ENCODE measurements at regions not wholly inside any gene's neighbourhood (a gene's known extent, or its start where the extent isn't known, plus 50 kb on each side); places are given as distances from the start of the nearest gene placed in this dataset.

DNA sequence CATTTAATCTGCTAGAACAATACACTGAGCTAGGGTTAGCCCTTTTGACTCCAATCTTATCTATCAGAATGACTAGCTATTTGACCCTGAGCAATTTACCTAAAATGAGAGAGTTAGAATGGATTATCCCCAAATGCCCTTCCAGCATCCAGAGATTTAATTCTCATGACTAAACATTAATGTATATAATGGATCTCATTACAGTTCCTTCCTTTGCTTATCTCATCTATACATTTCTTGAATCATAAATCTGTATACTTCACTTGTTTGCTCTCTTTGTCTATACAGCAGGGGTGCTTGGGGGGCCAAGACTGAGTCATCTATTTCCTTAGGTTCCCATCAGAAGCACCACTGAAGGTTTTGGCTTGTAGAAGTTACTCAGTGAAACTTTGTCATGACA lies 565.8 kb downstream of the IGSF11 start:
- Histone ChIP-seq H3K27me3 (ENCODE audit: control insufficient read depth in 5 of 5, insufficient read depth in 4 of 5, low read length in 5 of 5) (no peaks in the 10 kb centered on the region), H3K4me3 (ENCODE audit: low read depth in 1 of 5, low read length in 5 of 5) (no peak overlapping the region), H3K36me3 (ENCODE audit: control insufficient read depth in 5 of 5, insufficient read depth in 5 of 5, low read length in 5 of 5) (no peaks in the 10 kb centered on the region), H3K4me1 (ENCODE audit: control insufficient read depth in 5 of 5, insufficient read depth in 5 of 5, low read length in 5 of 5) (no peaks in the 10 kb centered on the region), H3K9ac (ENCODE audit: low read length in 5 of 5) (no peak overlapping the region), H3K9me3 (ENCODE audit: control insufficient read depth in 5 of 5, low read length in 5 of 5) (peaks cover 0 to 3% (median 0%) of the 10 kb centered on the region in 5 donors), H3K27ac (ENCODE audit: low read depth, low read length) (no peak overlapping the region)

DNA sequence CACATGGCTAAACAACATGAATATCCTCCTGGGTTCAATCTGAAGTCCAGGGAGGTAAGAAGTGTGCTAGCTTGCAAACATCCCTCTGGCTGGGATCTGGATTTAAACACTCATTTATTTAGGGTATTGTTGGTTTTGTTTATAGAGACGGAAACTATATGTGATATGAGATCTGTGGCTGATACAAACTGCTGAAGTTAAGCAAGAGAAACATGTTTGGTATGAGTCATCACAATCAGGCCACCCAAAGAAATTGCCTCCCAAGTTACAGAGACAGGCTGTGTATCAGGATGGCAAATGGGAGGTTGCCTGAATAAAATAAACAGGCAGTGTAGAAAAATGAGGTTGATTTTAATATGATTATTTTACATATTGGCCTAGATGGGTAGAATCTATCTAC lies 562.1 kb downstream of the IGSF11 start:
- Histone ChIP-seq H3K36me3 (ENCODE audit: control insufficient read depth in 5 of 5, insufficient read depth in 5 of 5, low read length in 5 of 5) (no peaks in the 10 kb centered on the region), H3K9ac (ENCODE audit: low read length in 5 of 5) (no peak overlapping the region), H3K27ac (ENCODE audit: low read depth, low read length) (no peak overlapping the region), H3K4me3 (ENCODE audit: low read depth in 1 of 5, low read length in 5 of 5) (no peak overlapping the region), H3K27me3 (ENCODE audit: control insufficient read depth in 5 of 5, insufficient read depth in 4 of 5, low read length in 5 of 5) (no peaks in the 10 kb centered on the region), H3K4me1 (ENCODE audit: control insufficient read depth in 5 of 5, insufficient read depth in 5 of 5, low read length in 5 of 5) (no peaks in the 10 kb centered on the region), H3K9me3 (ENCODE audit: control insufficient read depth in 5 of 5, low read length in 5 of 5) (no peaks in the 10 kb centered on the region)

DNA sequence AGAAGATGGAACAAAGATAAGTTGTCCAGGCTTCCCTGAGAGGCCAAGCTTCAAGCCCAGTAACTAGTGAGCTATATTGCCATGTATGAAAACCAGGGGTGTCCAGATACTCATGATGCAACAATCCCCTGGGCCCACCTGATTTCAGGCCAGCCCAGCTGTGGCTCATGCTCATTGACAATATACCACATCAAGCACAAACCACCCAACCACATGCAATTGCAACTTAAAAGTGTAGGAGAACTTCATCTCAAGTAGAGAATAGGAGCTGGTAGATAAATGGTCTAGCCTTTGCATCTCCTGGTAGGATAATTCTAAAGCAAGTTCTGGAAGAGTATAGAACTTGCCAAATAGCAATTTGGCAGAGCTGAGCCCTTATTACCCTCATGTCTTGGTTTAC lies 561.3 kb downstream of the IGSF11 start:
- no peak overlapping the region for H3K27ac ChIP-seq (ENCODE audit: low read depth, low read length)
- H3K4me1 ChIP-seq (ENCODE audit: control insufficient read depth in 5 of 5, insufficient read depth in 5 of 5, low read length in 5 of 5), result no peaks in the 10 kb centered on the region
- H3K4me3 ChIP-seq (ENCODE audit: low read depth in 1 of 5, low read length in 5 of 5), result no peak overlapping the region
- no peaks in the 10 kb centered on the region for H3K9me3 ChIP-seq (ENCODE audit: control insufficient read depth in 5 of 5, low read length in 5 of 5)
- H3K9ac ChIP-seq (ENCODE audit: low read length in 5 of 5), result no peak overlapping the region
- no peaks in the 10 kb centered on the region for H3K27me3 ChIP-seq (ENCODE audit: control insufficient read depth in 5 of 5, insufficient read depth in 4 of 5, low read length in 5 of 5)
- no peaks in the 10 kb centered on the region for H3K36me3 ChIP-seq (ENCODE audit: control insufficient read depth in 5 of 5, insufficient read depth in 5 of 5, low read length in 5 of 5)

DNA sequence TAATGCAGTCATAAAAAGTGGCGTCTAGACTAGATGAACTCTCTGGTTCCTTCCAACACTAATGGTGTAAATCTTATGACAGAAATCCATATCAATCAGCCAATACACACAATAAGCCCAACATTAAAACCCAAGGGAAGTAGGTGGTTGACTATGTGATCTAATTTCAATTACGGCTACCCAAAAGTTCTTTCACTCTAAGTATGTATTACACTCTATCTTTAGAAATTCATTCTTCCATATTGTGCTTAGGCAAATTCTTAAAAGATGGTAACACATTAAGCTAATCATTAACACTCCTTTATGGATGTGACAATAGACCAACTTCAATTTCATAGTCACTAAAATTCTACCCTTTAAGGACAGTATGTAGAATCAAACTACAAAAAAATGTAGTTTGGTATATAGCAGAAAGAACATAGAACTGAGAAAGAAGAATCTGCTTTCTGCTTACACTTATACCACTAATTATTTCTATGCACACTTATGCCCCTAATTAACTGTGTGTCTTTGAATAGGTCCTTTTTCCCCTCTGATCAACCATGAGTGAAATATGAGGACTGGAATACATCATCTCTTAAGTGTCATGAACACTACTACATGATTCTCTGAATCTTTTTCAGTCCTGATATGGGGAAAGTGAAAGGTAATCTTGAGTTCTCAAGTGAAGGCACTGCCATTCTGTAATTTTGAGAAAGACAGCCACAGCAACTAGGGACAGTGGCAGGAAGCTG lies 557.6 kb downstream of the IGSF11 start:
- no peaks in the 10 kb centered on the region for H3K9me3 ChIP-seq (ENCODE audit: control insufficient read depth in 5 of 5, low read length in 5 of 5)
- no peak overlapping the region for H3K27ac ChIP-seq (ENCODE audit: low read depth, low read length)
- no peaks in the 10 kb centered on the region for H3K36me3 ChIP-seq (ENCODE audit: control insufficient read depth in 5 of 5, insufficient read depth in 5 of 5, low read length in 5 of 5)
- no peaks in the 10 kb centered on the region for H3K27me3 ChIP-seq (ENCODE audit: control insufficient read depth in 5 of 5, insufficient read depth in 4 of 5, low read length in 5 of 5)
- no peaks in the 10 kb centered on the region for H3K4me1 ChIP-seq (ENCODE audit: control insufficient read depth in 5 of 5, insufficient read depth in 5 of 5, low read length in 5 of 5)
- no peak overlapping the region for H3K9ac ChIP-seq (ENCODE audit: low read length in 5 of 5)
- no peak overlapping the region for H3K4me3 ChIP-seq (ENCODE audit: low read depth in 1 of 5, low read length in 5 of 5)

DNA sequence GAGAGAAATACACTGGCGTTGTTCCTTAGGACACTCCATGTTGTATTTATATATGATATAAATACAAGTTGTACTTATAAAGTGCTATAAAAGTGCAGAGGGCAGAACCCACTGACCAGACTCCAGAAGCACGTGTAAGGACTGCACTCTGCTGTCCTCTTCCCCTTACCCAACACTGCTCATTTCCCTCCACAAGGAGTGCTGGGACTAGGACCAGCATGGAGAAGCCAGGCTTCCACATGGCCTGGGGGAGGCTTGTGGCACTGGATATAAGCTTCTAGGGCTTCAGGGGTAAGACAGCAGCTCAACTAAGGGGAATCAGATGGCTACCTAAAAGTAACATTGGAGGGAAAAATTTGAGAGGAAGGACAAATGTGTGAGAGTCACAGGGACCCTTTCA lies 556.9 kb downstream of the IGSF11 start:
- H3K36me3 ChIP-seq (ENCODE audit: control insufficient read depth in 5 of 5, insufficient read depth in 5 of 5, low read length in 5 of 5), result no peaks in the 10 kb centered on the region
- no peaks in the 10 kb centered on the region for H3K9me3 ChIP-seq (ENCODE audit: control insufficient read depth in 5 of 5, low read length in 5 of 5)
- H3K4me3 ChIP-seq (ENCODE audit: low read depth in 1 of 5, low read length in 5 of 5), result no peak overlapping the region
- no peak overlapping the region for H3K27ac ChIP-seq (ENCODE audit: low read depth, low read length)
- no peaks in the 10 kb centered on the region for H3K4me1 ChIP-seq (ENCODE audit: control insufficient read depth in 5 of 5, insufficient read depth in 5 of 5, low read length in 5 of 5)
- H3K9ac ChIP-seq (ENCODE audit: low read length in 5 of 5), result no peak overlapping the region
- H3K27me3 ChIP-seq (ENCODE audit: control insufficient read depth in 5 of 5, insufficient read depth in 4 of 5, low read length in 5 of 5), result no peaks in the 10 kb centered on the region

DNA sequence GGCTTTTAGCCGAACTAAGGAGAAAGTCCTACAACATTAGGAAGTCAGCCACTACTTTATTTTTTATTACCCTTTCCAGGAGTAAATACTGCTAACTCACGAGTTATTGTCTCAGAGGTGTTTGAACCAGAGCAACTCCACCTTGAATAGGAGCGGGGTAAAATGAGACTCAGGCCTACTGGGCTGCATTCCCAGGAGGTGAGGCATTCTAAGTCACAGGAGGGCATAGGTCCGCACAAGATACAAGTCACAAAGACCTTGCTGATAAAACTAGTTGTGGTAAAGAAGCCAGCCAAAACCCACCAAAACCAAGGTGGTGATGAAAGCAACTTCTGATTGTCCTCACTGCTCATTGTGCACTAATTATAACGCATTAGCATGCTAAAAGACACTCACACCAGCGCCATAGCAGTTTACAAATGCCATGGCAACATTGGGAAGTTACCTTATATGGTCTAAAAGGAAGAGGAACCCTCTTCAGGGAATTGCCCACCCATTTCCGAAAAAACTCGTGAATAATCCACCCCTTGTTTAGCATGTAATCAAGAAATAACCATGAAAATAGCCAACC lies 555.9 kb downstream of the IGSF11 start:
- Histone ChIP-seq H3K4me3 (ENCODE audit: low read depth in 1 of 5, low read length in 5 of 5) (no peak overlapping the region), H3K36me3 (ENCODE audit: control insufficient read depth in 5 of 5, insufficient read depth in 5 of 5, low read length in 5 of 5) (no peaks in the 10 kb centered on the region), H3K9ac (ENCODE audit: low read length in 5 of 5) (no peak overlapping the region), H3K27ac (ENCODE audit: low read depth, low read length) (no peak overlapping the region), H3K9me3 (ENCODE audit: control insufficient read depth in 5 of 5, low read length in 5 of 5) (no peaks in the 10 kb centered on the region), H3K4me1 (ENCODE audit: control insufficient read depth in 5 of 5, insufficient read depth in 5 of 5, low read length in 5 of 5) (no peaks in the 10 kb centered on the region), H3K27me3 (ENCODE audit: control insufficient read depth in 5 of 5, insufficient read depth in 4 of 5, low read length in 5 of 5) (no peaks in the 10 kb centered on the region)

DNA sequence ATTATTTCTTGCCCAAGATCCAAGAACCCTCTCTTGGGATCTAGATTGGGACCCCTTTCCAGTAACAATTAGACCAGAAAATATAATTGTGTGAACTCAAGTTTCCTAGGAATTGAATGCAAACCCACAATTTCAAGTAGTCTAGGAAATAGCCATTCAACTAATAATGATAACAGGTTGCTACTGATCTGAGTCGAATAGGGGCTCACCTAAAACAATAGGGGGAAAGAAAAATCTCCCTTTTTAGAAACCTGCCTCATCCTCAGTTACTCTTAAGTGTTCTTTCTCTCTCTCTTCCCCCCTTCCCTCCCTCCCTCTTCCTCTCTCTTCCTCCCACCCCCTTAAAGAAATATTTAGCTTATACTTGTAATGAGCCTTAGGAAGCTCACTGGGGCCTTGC lies 555.3 kb downstream of the IGSF11 start:
- Histone ChIP-seq H3K27ac (ENCODE audit: low read depth, low read length) (no peak overlapping the region), H3K9me3 (ENCODE audit: control insufficient read depth in 5 of 5, low read length in 5 of 5) (no peaks in the 10 kb centered on the region)

DNA sequence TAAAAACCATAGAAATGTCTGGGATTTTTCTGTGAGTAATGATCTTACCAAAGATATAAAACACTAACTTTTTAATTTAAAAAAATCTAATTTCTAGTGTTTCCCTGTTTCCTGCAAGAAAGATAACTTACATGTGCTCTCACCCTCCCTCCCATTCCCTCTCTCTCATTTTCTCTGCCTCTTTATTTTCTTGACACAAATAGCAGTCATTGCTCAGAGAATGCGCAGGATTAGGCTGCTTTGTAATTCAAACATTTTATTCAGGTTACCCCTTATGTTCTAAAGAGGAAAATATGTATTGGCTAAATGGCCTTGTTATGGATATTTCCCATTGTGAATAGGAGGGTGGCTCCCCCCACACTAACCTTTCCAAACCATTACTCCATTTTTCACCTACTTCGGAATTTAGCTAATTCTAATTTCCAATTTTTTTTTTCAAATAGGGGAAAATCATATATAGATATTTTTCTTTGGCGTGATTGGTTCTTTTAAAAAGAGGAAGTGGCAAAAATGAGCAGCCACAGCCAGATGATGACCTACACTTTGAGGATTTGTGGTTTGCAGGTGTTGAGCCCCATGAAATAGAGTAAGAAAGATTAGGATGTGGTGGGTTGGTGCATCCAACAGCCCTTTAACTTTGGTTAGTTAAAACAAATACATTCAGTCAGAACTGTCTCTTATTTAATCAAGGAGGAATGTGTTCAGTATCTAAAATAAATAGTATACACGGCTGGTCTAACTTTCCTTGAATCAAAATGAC lies 554.4 kb downstream of the IGSF11 start:
- no peak overlapping the region for H3K9ac ChIP-seq (ENCODE audit: low read length in 5 of 5)
- H3K9me3 ChIP-seq (ENCODE audit: control insufficient read depth in 5 of 5, low read length in 5 of 5), result no peaks in the 10 kb centered on the region
- H3K27ac ChIP-seq (ENCODE audit: low read depth, low read length), result no peak overlapping the region
- H3K4me3 ChIP-seq (ENCODE audit: low read depth in 1 of 5, low read length in 5 of 5), result no peak overlapping the region
- no peaks in the 10 kb centered on the region for H3K36me3 ChIP-seq (ENCODE audit: control insufficient read depth in 5 of 5, insufficient read depth in 5 of 5, low read length in 5 of 5)
- no peaks in the 10 kb centered on the region for H3K27me3 ChIP-seq (ENCODE audit: control insufficient read depth in 5 of 5, insufficient read depth in 4 of 5, low read length in 5 of 5)
- no peaks in the 10 kb centered on the region for H3K4me1 ChIP-seq (ENCODE audit: control insufficient read depth in 5 of 5, insufficient read depth in 5 of 5, low read length in 5 of 5)

More for the DNA sequence above, 555.3 kb downstream of the IGSF11 start:
- no peaks in the 10 kb centered on the region for H3K4me1 ChIP-seq (ENCODE audit: control insufficient read depth in 5 of 5, insufficient read depth in 5 of 5, low read length in 5 of 5)
- no peak overlapping the region for H3K4me3 ChIP-seq (ENCODE audit: low read depth in 1 of 5, low read length in 5 of 5)
- no peaks in the 10 kb centered on the region for H3K27me3 ChIP-seq (ENCODE audit: control insufficient read depth in 5 of 5, insufficient read depth in 4 of 5, low read length in 5 of 5)
- no peaks in the 10 kb centered on the region for H3K36me3 ChIP-seq (ENCODE audit: control insufficient read depth in 5 of 5, insufficient read depth in 5 of 5, low read length in 5 of 5)
- no peak overlapping the region for H3K9ac ChIP-seq (ENCODE audit: low read length in 5 of 5)

DNA sequence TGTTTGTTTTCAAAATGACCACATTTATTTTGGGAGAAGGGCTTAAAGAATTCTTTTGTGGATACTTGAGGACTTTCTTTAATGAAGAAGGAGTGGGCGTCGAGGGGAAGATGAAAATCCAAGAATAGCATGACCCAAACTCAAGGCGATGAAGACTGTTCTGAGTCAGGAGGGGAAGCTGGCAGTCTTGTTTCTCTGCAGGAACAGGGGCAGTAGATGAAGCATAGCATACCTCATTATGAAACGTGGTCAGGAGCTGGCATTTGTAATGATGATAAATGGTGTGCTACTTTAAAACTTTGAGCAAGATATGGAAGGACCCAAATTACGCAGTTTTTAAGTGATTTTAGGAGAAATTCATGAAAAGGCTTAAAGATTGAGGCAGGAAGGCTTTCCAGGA lies 549.0 kb downstream of the IGSF11 start:
- H3K27ac ChIP-seq (ENCODE audit: low read depth, low read length), result no peak overlapping the region
- H3K9ac ChIP-seq (ENCODE audit: low read length in 5 of 5), result no peak overlapping the region
- no peak overlapping the region for H3K4me3 ChIP-seq (ENCODE audit: low read depth in 1 of 5, low read length in 5 of 5)
- H3K4me1 ChIP-seq (ENCODE audit: control insufficient read depth in 5 of 5, insufficient read depth in 5 of 5, low read length in 5 of 5), result no peaks in the 10 kb centered on the region
- H3K36me3 ChIP-seq (ENCODE audit: control insufficient read depth in 5 of 5, insufficient read depth in 5 of 5, low read length in 5 of 5), result no peaks in the 10 kb centered on the region
- no peaks in the 10 kb centered on the region for H3K27me3 ChIP-seq (ENCODE audit: control insufficient read depth in 5 of 5, insufficient read depth in 4 of 5, low read length in 5 of 5)
- no peaks in the 10 kb centered on the region for H3K9me3 ChIP-seq (ENCODE audit: control insufficient read depth in 5 of 5, low read length in 5 of 5)

DNA sequence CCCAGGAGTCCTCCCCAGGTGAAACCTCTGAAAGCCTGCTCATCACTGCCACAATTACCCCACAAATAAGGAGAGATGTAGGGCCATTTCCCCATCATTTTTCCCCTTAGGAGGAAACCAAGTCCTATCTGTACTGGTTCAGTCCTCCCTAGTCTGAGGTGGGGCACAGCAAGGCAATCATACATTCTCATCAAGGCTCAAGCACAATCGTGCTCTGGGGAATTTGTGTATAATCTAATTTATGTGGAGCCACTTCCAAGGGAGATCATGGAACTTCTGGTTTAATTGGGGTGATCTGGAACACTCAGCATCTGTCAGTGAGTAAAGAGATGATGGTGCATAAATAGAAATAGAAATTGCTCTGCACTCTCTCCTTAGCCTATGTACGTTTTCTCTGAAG lies 546.9 kb downstream of the IGSF11 start:
- no peak overlapping the region for H3K27ac ChIP-seq (ENCODE audit: low read depth, low read length)
- H3K9me3 ChIP-seq (ENCODE audit: control insufficient read depth in 5 of 5, low read length in 5 of 5), result no peaks in the 10 kb centered on the region
- no peaks in the 10 kb centered on the region for H3K27me3 ChIP-seq (ENCODE audit: control insufficient read depth in 5 of 5, insufficient read depth in 4 of 5, low read length in 5 of 5)
- H3K4me3 ChIP-seq (ENCODE audit: low read depth in 1 of 5, low read length in 5 of 5), result no peak overlapping the region
- H3K9ac ChIP-seq (ENCODE audit: low read length in 5 of 5), result no peak overlapping the region
- H3K4me1 ChIP-seq (ENCODE audit: control insufficient read depth in 5 of 5, insufficient read depth in 5 of 5, low read length in 5 of 5), result no peaks in the 10 kb centered on the region
- H3K36me3 ChIP-seq (ENCODE audit: control insufficient read depth in 5 of 5, insufficient read depth in 5 of 5, low read length in 5 of 5), result no peaks in the 10 kb centered on the region

Measured in subcutaneous abdominal adipose tissue (tissue), 5 donors.